ENCODE measurements at regions not wholly inside any gene's neighbourhood (a gene's known extent, or its start where the extent isn't known, plus 50 kb on each side); places are given as distances from the start of the nearest gene placed in this dataset.

- TF ChIP-seq CTCF (conservative IDR thresholded peaks at IDR 0.05 in 1 of 2, IDR thresholded peaks at IDR 0.05 in 1 of 2; ENCODE audit: extremely low read depth in 1 of 2, insufficient read depth in 1 of 2, low read depth in 1 of 2, low read length in 2 of 2) (no peak), EZH2 (IDR thresholded peaks at IDR 0.05; ENCODE audit: borderline replicate concordance, low read length) (no peak)
These were observed 76.7 kb downstream of the SST start for GRCh38 chr3:187593451-187593850.
